Hippocampal formation (tissue), 2 donors: ENCODE measurements at regions not wholly inside any gene's neighbourhood (a gene's known extent, or its start where the extent isn't known, plus 50 kb on each side); places are given as distances from the start of the nearest gene placed in this dataset.
"Not testable (repeated sequence)": the region's sequence is repeated elsewhere in the genome, so short reads cannot be mapped to it uniquely, and the experiment has no call there.

Experiments
- DNase-seq, 2 donors: peaks; one replicate each; lab custom pipeline; 2025; lab: John Stamatoyannopoulos, UW

GRCh38 chr21:43287795-43288755 is 119.3 kb downstream of the CRYAA start:
- DNase-seq: no peak

- no peak for DNase-seq
These were observed 118.4 kb downstream of the CRYAA start for GRCh38 chr21:43287111-43287760.

- no peak for DNase-seq
These were observed 117.4 kb downstream of the CRYAA start for GRCh38 chr21:43286196-43286595.

- DNase-seq: no peak
These were observed 115.9 kb downstream of the CRYAA start for GRCh38 chr21:43284700-43285099.

GRCh38 chr21:43284238-43284637 is 115.4 kb downstream of the CRYAA start:
- no peak for DNase-seq

- not testable (repeated sequence) for DNase-seq
These were observed 115.1 kb downstream of the CRYAA start for GRCh38 chr21:43283925-43284221.

- DNase-seq: no peak
These were observed 114.5 kb downstream of the CRYAA start for GRCh38 chr21:43283136-43283924.

- DNase-seq: no peak
These were observed 113.7 kb downstream of the CRYAA start for GRCh38 chr21:43282358-43283120.

GRCh38 chr21:43281661-43282357 is 113.0 kb downstream of the CRYAA start:
- no peak for DNase-seq

GRCh38 chr21:43280949-43281633 is 112.3 kb downstream of the CRYAA start:
- DNase-seq: no peak

- DNase-seq: no peak
These were observed 110.7 kb downstream of the CRYAA start for GRCh38 chr21:43279578-43279894.

GRCh38 chr21:43278766-43279577 is 110.2 kb downstream of the CRYAA start:
- DNase-seq: no peak

- no peak for DNase-seq
These were observed 109.6 kb downstream of the CRYAA start for GRCh38 chr21:43278359-43278758.

- no peak for DNase-seq
These were observed 108.9 kb downstream of the CRYAA start for GRCh38 chr21:43277481-43278351.

GRCh38 chr21:43276811-43277210 is 108.0 kb downstream of the CRYAA start:
- no peak for DNase-seq

- DNase-seq: no peak
These were observed 106.8 kb downstream of the CRYAA start for GRCh38 chr21:43275421-43276211.

- no peak for DNase-seq
These were observed 106.1 kb downstream of the CRYAA start for GRCh38 chr21:43274946-43275310.
